T follicular helper cell (primary cell): ENCODE measurements at regions not wholly inside any gene's neighbourhood (a gene's known extent, or its start where the extent isn't known, plus 50 kb on each side); places are given as distances from the start of the nearest gene placed in this dataset.

Source experiments
- DNase-seq: peaks from one replicate; pipeline ENCODE4 v3.0.0-alpha.2; 2020; ENCODE audit warnings: low read depth

- no peak for DNase-seq
Measured at GRCh38 chr12:107347261-107347660, 253.9 kb upstream of the CRY1 start.

GRCh38 chr12:107349008-107349747 lies 255.8 kb upstream of the CRY1 start:
- no peak for DNase-seq

DNA sequence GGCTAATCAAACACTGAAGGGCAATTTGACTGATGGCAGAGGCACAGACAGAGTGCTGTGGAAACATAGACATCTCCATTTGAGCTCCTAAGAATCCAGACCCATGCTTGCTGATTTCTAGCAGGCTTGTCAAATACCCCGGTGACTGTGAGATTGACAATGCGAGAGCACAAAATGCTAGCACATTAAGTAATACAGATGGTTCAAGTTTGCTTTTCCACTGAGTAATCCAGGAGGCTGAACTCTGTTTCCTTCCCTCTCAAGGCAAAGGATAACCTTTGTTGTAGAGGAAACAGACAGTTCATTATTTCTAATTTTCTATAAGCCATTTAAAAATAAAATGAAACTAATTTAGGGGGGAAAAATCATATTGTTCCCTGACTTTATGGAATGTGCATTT lies 256.5 kb upstream of the CRY1 start:
- DNase-seq, result no peak

DNA sequence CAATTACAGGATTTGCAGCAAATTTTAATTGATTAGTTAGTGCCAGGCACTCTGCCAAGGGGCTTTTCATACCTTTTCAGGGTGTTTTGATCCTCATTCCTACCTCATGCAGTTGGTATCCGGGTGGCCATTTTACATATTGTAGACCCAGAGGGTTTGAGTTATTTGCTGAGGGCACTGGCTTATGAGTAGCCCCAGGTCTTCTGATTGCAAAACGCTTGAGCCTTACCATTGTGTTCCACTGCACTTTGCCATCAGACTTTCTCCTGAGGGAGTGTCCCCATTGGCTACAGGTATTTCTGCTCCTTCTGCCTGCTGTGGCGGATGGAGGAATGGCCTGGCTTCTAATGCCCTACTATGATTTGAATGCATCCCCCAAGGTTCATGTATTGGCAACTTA lies 257.8 kb upstream of the CRY1 start:
- no peak for DNase-seq

- no peak for DNase-seq
Measured at GRCh38 chr12:107351713-107352112, 258.4 kb upstream of the CRY1 start.

DNA sequence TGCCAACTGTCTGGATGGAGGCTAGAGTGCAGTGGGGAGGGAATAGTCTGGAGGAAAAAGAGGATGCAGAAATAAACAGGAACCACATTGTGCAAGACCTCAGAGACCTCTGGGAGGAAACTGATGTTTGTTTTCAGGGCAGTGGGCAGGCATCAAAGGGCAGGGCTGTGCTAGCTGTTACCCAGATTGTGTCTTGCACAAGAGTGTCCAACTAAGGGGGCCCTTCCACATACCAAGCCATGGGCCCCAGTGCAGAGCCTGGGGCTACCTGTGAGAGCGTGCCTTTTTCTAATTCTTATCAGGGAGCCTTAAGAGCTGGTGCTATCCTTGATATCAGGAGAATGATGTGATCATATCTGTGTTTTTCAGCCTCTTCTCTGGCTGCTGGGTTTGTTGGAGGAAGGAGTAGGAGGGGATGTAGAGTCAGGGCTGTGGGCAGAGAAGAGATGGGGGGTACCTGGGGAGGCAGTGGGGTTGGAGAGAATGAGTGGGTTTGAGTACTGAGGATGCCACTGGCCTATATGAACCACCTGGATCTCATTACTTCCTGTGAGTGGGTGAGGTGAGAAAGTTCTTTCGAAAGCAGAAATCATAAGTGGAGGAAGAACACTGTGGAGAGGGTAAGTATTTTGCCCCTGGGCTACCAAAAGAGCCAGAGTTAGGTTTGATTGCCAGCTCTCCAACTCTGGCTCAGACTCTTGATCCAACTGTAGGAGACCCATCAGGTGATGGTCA lies 259.2 kb upstream of the CRY1 start:
- DNase-seq, result no peak

- no peak for DNase-seq
Measured at GRCh38 chr12:107353312-107353711, 260.0 kb upstream of the CRY1 start.

DNA sequence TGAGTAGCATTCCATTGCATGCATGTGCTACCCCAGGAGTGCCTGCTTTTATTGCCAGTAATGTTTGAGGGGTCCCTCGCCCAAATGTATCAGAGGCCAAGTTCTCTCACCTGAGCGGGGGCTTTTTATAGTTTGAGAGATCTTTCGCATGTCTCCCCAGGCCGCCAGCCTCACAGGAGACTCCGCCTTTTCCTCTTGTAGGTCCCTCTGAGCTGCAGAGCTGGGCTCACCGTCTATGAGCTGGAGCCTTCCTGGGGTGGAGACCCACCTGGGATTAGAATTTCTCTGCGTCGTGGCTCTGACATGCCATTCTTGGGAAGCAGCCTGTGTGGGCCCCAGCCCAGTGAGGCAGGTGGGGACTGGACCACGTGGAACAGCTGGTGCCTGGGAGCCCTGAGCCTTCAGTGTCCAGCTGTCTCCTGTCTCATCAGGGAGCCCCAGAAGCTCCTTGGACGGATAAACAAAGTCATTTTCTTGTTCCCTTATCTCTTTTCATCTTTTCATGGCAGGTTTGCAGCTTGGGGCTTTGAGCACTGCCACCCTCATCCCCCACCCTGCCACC lies 261.7 kb upstream of the CRY1 start:
- no peak for DNase-seq

- no peak for DNase-seq
Measured at GRCh38 chr12:107355612-107356011, 262.3 kb upstream of the CRY1 start.

DNA sequence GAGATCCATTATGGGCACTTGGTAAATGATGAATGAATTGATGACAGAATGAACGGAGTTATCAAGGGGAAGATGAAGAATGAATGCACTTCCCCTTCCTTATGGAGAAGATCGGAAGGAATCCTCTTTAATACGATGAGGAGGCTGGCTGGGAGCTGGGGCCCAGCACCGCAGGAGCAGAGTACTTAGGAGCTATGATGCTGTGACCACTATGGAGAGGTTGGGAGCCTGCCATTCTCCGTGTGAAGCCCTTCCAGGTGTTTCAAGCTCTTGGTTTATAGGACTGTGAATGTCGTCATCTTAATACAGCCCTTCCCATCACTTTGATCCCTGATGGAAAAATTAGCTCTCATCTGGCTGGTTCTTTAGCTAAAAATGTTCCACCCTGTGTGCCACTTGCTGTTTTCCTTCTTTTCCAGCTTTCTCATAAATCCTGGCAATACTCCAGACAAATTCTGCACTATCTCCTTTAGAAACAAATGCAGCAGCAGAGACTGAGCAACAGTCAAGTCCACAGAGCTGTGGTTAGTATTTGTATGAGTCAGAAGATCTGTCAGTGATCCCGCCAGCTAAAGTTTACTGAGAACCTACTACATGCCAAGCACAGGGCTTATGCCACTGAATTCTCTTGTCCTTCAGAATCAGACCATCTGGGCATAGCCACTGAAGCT lies 263.1 kb upstream of the CRY1 start:
- no peak for DNase-seq

DNA sequence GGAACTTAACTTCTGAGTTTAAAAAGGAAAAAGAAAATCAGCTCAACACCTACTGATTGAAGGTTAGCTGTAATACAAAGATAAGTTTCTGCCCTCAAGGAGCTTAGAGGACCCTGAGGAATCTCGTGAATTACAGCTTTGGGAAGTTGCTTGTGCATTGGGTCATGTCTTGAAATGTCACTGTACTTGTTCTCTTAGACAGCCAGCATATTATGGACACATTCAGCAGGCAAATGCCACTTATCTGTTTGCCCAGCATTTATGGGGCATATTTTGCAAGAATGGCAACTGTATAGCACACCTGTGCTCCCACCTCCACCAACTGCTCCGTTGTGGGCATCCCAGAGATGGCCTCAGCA lies 263.6 kb upstream of the CRY1 start:
- no peak for DNase-seq

- no peak for DNase-seq
Measured at GRCh38 chr12:107359382-107359781, 266.0 kb upstream of the CRY1 start.

- no peak for DNase-seq
Measured at GRCh38 chr12:107360033-107360432, 266.7 kb upstream of the CRY1 start.

GRCh38 chr12:107360482-107360881 lies 267.1 kb upstream of the CRY1 start:
- no peak for DNase-seq

DNA sequence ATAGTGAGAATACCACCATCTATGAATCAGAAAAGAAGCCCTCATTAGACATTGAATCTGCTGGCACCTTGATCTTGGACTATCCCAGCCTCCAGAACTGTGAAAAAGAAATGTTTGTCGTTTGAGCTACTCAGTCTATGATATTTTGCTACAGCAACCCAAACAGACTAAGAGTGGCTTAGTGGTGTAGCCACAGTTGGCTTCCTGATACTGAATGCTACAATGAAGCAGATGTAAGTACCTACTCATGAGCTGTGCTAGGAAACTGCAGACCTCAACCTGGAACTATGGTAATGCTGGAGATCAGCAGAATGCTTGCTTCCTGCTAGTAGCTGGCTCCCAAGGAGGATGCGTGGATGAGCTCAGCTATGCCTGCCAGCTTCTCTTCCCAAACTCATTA lies 268.6 kb upstream of the CRY1 start:
- DNase-seq, result no peak

GRCh38 chr12:107362960-107363359 lies 269.6 kb upstream of the CRY1 start:
- no peak for DNase-seq

GRCh38 chr12:107364875-107365518 lies 271.6 kb upstream of the CRY1 start:
- DNase-seq, result no peak

DNA sequence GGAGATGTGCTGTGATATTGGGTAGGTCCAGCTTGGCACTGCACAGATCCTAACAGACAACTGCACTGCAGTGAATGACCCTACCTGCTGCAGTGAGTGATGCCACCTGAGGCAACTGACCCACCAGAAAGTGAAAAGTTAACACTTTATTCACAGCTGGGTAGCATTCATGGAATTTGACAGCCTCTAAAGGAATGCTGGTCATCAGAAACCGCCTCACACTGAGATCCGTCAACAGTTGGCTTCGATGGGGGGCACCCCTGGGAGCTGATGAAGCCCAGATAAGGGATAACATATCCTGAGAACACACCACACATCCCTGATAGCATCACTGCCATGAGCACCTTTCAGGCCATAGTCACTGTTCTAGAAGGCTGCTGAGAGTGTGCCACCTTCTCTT lies 272.4 kb upstream of the CRY1 start:
- DNase-seq, result no peak

DNA sequence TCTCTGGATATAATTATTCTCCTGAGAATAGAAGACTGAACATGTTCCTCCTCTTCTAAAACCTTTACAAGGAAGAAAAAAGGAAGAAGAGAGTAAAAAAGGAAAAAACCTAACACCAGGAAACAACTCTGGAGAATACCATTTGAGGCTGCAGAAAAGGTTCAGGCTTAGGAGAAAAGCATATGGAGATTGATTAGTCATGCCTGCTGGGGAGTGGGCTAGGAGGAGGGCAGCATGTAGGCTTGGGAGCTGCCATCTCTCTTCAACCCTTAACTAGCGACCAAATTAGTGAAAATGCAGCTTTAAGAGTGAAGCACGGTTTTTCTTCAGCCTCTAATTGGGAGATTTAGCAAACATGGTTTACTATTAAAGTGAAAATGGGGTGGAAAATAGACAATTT lies 273.0 kb upstream of the CRY1 start:
- DNase-seq, result no peak

GRCh38 chr12:107368586-107368985 lies 275.2 kb upstream of the CRY1 start:
- no peak for DNase-seq

DNA sequence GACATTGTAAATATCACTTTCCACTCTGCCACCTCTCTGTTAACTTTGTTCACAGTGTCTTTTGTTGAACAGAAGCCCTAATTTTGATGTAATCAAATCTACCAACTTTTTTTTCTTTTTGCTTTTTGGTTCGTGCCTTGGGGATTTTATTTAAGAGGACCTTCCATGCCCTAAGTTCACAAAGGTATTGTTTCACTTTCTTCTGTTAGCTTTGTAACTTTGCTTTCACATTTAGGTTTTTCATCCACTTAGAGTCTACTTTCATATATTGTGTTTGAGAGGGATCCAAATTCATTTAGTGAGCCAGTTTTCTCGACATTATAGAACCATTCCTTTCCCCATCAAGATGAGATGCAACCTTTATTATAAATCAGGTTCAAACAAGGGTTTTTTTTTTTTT lies 275.7 kb upstream of the CRY1 start:
- DNase-seq, result no peak

- no peak for DNase-seq
Measured at GRCh38 chr12:107369679-107370078, 276.3 kb upstream of the CRY1 start.
